Peyer's patch (tissue), 4 donors: ENCODE measurements at regions not wholly inside any gene's neighbourhood (a gene's known extent, or its start where the extent isn't known, plus 50 kb on each side); places are given as distances from the start of the nearest gene placed in this dataset.

Experiments
- POLR2A ChIP-seq, 2 donors: fragments of 450-650 bp; IDR thresholded peaks; one replicate each; pipeline ENCODE4 v1.5.1; 2017; ENCODE audit warnings: antibody characterized with exemption in 2 of 2, mild to moderate bottlenecking in 2 of 2, moderate library complexity in 2 of 2
- TF ChIP-seq, protein P1 (sequence below), 6 experiments: fragments of 450-650 bp in 4 of 6; fragments of 200-600 bp in 2 of 6; sonication (generic) in 1 of 6; IDR thresholded peaks; one replicate each; pipeline ENCODE4 v1.5.1; 2017 to 2019; ENCODE audit warnings: antibody characterized with exemption in 6 of 6, mild to moderate bottlenecking in 3 of 6, moderate library complexity in 1 of 6

DNA sequence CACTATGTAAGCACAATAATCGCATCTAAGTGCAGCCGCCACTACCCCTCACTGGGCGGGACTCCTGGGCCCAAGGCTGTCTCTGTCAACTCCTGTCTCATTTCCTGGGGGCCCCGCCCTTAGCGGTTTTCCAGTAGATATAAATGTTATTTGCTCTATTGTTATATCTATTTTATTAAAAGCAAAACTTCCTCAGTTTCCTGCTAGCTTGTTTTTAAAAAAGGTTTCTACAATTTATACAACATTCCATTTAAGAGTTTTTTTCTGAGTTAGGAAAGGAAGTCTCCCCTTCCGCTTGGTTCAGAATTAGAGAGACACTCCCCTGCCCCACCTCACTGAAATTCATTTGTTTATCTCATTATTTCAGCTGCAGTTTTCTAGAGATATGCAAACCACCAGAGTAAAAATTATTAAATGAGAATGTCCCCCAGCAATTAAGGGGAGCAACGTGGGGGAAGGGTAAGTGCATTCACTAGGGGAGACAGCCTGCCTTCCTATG is 82.7 kb downstream of the RAMP3 start:
- TF ChIP-seq, protein P1, sequence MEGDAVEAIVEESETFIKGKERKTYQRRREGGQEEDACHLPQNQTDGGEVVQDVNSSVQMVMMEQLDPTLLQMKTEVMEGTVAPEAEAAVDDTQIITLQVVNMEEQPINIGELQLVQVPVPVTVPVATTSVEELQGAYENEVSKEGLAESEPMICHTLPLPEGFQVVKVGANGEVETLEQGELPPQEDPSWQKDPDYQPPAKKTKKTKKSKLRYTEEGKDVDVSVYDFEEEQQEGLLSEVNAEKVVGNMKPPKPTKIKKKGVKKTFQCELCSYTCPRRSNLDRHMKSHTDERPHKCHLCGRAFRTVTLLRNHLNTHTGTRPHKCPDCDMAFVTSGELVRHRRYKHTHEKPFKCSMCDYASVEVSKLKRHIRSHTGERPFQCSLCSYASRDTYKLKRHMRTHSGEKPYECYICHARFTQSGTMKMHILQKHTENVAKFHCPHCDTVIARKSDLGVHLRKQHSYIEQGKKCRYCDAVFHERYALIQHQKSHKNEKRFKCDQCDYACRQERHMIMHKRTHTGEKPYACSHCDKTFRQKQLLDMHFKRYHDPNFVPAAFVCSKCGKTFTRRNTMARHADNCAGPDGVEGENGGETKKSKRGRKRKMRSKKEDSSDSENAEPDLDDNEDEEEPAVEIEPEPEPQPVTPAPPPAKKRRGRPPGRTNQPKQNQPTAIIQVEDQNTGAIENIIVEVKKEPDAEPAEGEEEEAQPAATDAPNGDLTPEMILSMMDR (IDR thresholded peaks at IDR 0.05) = no peak
- TF ChIP-seq POLR2A (IDR thresholded peaks at IDR 0.05) = no peak
